ENCODE measurements at regions not wholly inside any gene's neighbourhood (a gene's known extent, or its start where the extent isn't known, plus 50 kb on each side); places are given as distances from the start of the nearest gene placed in this dataset.
A peak's percentile ranks its signal among the peaks of the same experiment; 100 is the strongest.

DNA sequence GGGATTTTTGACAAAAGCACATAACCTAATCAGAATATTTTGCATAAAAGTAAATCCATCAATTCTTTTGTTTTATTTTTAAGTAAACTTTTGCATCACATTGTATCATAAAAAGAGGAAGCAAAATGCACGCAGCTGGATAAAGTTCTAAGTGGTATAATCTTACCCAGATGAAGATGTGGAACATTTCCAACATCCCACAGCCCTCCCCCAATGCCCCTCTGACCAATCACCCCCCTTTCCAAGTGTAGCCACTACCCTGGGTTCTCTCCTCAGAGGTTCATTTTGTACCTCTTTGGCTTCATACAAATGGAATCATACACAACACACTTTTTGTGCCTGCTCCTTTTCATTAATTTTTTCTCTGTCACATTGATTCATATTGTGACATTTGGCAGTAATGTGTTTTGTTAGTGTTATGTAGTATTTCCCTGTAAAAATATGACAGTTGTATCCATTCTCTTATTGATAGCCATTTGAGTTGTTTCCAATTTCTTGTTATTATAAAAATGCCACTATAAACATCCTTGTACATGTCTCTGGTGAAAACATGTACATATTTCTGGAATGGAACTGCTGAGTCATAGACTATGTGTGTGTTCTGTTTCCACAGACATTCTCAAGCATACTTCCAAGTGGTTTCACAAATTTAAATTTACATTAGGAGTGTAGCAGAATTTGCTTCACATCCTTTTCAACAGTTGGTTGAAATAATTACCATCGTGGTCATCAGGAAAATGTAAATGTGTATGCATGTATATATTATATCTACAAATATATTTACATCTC, 92.9 kb upstream of the SYNDIG1 start:
- intact Hi-C loops (cut with DNase I): no loop called here
- Histone ChIP-seq H3K4me3 (no peak overlapping the region), H3K36me3 (no peaks in the 10 kb centered on the region), H3K9me3 (no peaks in the 10 kb centered on the region), H3K27me3 (no peaks in the 10 kb centered on the region), H3K27ac (no peak overlapping the region), H3K4me1 (no peaks in the 10 kb centered on the region)
- TF ChIP-seq, protein P1, sequence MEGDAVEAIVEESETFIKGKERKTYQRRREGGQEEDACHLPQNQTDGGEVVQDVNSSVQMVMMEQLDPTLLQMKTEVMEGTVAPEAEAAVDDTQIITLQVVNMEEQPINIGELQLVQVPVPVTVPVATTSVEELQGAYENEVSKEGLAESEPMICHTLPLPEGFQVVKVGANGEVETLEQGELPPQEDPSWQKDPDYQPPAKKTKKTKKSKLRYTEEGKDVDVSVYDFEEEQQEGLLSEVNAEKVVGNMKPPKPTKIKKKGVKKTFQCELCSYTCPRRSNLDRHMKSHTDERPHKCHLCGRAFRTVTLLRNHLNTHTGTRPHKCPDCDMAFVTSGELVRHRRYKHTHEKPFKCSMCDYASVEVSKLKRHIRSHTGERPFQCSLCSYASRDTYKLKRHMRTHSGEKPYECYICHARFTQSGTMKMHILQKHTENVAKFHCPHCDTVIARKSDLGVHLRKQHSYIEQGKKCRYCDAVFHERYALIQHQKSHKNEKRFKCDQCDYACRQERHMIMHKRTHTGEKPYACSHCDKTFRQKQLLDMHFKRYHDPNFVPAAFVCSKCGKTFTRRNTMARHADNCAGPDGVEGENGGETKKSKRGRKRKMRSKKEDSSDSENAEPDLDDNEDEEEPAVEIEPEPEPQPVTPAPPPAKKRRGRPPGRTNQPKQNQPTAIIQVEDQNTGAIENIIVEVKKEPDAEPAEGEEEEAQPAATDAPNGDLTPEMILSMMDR (IDR thresholded peaks at IDR 0.05): no peak
- ATAC-seq (no peak), DNase-seq (no peak)

GRCh38 chr20:24373372-24373771, 96.1 kb upstream of the SYNDIG1 start:
- no peaks in the 10 kb centered on the region for H3K4me1 ChIP-seq
- DNase-seq: no peak
- no peaks in the 10 kb centered on the region for H3K36me3 ChIP-seq
- intact Hi-C loops (cut with DNase I): no loop called here
- no peak overlapping the region for H3K4me3 ChIP-seq
- H3K9me3 ChIP-seq: no peaks in the 10 kb centered on the region
- H3K27me3 ChIP-seq: no peaks in the 10 kb centered on the region
- no peak for ATAC-seq
- H3K27ac ChIP-seq: no peak overlapping the region
- TF ChIP-seq, protein P1 (IDR thresholded peaks at IDR 0.05): no peak

DNA sequence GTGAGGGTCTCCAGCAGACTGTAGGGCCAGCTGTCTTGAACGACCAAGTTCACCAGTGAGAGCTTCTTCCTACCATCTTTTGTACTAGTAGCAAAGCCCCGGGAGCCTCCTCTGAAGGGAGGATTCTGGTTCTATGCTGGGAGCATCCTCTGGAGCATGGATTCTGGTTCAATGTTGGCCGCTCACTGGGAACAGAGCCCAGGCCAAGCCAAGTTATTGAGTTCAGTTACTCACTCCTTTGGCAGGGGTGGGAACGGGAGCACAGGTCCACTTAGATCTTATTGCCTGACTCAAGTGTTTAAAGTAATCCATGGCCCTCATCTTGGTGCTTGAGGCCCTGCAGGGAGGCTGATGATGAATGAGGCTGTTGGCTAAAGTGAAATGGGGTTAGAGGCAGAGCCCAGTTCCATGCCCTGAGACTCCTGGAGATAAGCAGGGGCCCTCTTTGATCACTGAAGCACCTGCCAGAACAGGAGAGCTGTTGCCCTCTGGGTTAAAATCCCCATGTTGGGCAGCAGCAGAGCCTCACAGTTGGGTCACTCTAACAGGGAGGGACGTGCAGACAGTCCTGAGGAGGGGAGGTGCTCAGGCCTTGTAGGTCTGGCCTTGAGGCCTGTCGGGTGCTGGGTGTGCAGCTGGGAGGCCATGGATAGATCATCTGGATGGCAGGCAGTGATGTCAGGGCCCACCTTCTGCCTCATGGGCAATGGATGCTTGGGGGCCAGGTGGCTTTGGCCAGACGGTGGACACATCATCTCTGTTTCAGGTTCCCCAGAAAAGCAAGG, 98.3 kb upstream of the SYNDIG1 start:
- intact Hi-C loops (cut with DNase I): no loop called here
- peak; percentile 17 for ATAC-seq
- H3K27ac ChIP-seq: no peak overlapping the region
- no peaks in the 10 kb centered on the region for H3K4me1 ChIP-seq
- no peak for DNase-seq
- no peak overlapping the region for H3K4me3 ChIP-seq
- no peaks in the 10 kb centered on the region for H3K36me3 ChIP-seq
- no peaks in the 10 kb centered on the region for H3K9me3 ChIP-seq
- TF ChIP-seq, protein P1 (IDR thresholded peaks at IDR 0.05): no peak
- no peaks in the 10 kb centered on the region for H3K27me3 ChIP-seq

- no peak for DNase-seq
- no peak overlapping the region for H3K4me3 ChIP-seq
- H3K27ac ChIP-seq: no peak overlapping the region
- TF ChIP-seq, protein P1 (IDR thresholded peaks at IDR 0.05): no peak
- no peak for ATAC-seq
- H3K27me3 ChIP-seq: no peaks in the 10 kb centered on the region
- no peaks in the 10 kb centered on the region for H3K4me1 ChIP-seq
- H3K9me3 ChIP-seq: no peaks in the 10 kb centered on the region
- no peaks in the 10 kb centered on the region for H3K36me3 ChIP-seq
- intact Hi-C loops (cut with DNase I): no loop called here
Observed at GRCh38 chr20:24370249-24370648, 99.2 kb upstream of the SYNDIG1 start.

DNA sequence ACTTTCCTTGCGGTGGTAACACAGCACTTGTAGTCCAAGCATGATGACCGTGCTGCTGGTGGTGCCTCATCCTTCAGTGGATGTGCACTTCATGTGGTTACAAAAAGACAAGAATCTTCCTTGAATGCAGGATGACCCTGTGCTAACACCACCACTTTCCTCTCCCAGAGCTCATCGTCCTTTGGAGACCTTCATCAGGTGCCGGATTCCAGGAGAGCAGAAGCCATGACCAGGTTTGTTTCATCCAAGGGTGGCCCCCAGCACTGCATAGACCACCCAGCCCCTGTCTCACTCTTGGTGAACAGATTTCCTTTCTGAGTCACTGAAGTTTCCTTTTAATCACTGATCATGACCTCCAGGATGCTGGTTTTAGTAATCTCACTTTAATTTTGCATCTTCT, 101.2 kb upstream of the SYNDIG1 start:
- no peaks in the 10 kb centered on the region for H3K36me3 ChIP-seq
- H3K27me3 ChIP-seq: no peaks in the 10 kb centered on the region
- DNase-seq (no peak), ATAC-seq (no peak)
- TF ChIP-seq, protein P1 (IDR thresholded peaks at IDR 0.05): no peak
- H3K9me3 ChIP-seq: no peaks in the 10 kb centered on the region
- no peaks in the 10 kb centered on the region for H3K4me1 ChIP-seq
- intact Hi-C loops (cut with DNase I): no loop called here
- H3K27ac ChIP-seq: no peak overlapping the region
- H3K4me3 ChIP-seq: no peak overlapping the region
